Fibroblast of villous mesenchyme (primary cell): ENCODE measurements at regions not wholly inside any gene's neighbourhood (a gene's known extent, or its start where the extent isn't known, plus 50 kb on each side); places are given as distances from the start of the nearest gene placed in this dataset.

ENCODE experiments used
- DNase-seq: peaks from one replicate; pipeline ENCODE4 v3.0.0-alpha.2; 2010; ENCODE audit warnings: low read depth
- H3K4me3 ChIP-seq: 2 replicates; pipeline ENCODE4 v1.5.1; 2011; ENCODE audit warnings: low read depth, mild to moderate bottlenecking, low read length
- TF ChIP-seq, protein P1 (sequence below): IDR thresholded peaks from 2 replicates; pipeline ENCODE4 v1.5.1; 2012; ENCODE audit warnings: low read depth, mild to moderate bottlenecking, low read length; ENCODE audit not compliant: insufficient read depth

DNA sequence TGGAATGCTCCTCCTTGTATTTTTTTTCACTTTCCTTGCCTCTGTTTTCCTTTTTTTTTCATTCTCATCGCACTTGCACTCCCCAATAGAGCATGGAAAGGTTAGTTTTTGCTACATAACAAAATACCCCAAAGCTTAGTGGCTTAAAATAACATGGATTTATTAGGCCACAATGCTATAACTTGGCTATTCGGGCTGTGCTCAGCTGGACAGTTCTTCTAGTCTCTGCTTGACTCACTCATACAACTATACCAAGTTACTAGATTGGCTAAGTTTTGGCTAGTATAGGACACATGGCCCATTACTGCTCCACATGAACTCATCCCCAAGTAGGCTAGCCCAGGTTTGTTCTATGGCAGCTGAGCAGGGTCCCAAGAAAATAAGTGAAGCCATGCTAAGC lies 94.5 kb upstream of the ANKEF1 start:
- TF ChIP-seq, protein P1, sequence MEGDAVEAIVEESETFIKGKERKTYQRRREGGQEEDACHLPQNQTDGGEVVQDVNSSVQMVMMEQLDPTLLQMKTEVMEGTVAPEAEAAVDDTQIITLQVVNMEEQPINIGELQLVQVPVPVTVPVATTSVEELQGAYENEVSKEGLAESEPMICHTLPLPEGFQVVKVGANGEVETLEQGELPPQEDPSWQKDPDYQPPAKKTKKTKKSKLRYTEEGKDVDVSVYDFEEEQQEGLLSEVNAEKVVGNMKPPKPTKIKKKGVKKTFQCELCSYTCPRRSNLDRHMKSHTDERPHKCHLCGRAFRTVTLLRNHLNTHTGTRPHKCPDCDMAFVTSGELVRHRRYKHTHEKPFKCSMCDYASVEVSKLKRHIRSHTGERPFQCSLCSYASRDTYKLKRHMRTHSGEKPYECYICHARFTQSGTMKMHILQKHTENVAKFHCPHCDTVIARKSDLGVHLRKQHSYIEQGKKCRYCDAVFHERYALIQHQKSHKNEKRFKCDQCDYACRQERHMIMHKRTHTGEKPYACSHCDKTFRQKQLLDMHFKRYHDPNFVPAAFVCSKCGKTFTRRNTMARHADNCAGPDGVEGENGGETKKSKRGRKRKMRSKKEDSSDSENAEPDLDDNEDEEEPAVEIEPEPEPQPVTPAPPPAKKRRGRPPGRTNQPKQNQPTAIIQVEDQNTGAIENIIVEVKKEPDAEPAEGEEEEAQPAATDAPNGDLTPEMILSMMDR, result no peak
- DNase-seq, result no peak
- no peak overlapping the region for H3K4me3 ChIP-seq

- TF ChIP-seq, protein P1, result no peak
- no peak overlapping the region for H3K4me3 ChIP-seq
- no peak for DNase-seq
Observed at GRCh38 chr20:9939231-9939630, 95.6 kb upstream of the ANKEF1 start.

GRCh38 chr20:9935285-9935684 lies 96.4 kb upstream of the PAK5 start:
- DNase-seq, result no peak
- no peak overlapping the region for H3K4me3 ChIP-seq
- TF ChIP-seq, protein P1, result no peak

DNA sequence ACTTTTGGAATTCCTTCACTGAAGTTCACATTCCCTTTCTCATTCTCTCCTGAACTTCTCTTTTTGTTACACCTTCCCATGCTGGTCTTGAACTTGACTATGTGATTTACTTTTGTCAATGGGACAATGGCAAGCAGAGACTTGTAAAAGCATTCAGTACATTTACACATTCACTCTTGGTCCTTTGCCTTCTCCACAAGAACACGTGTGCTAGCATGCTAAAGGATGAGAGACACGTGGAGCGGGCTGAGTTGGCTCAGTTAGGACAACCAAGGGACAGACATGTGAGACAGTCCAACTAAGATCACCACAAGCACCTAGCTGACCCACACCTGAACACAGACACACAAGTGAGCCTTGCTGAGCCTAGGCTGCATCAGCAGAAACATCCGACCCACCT lies 91.3 kb upstream of the PAK5 start:
- no peak overlapping the region for H3K4me3 ChIP-seq
- TF ChIP-seq, protein P1, result no peak
- DNase-seq, result no peak

GRCh38 chr20:9928955-9929354 lies 90.1 kb upstream of the PAK5 start:
- DNase-seq, result no peak
- no peak overlapping the region for H3K4me3 ChIP-seq
- TF ChIP-seq, protein P1, result no peak

DNA sequence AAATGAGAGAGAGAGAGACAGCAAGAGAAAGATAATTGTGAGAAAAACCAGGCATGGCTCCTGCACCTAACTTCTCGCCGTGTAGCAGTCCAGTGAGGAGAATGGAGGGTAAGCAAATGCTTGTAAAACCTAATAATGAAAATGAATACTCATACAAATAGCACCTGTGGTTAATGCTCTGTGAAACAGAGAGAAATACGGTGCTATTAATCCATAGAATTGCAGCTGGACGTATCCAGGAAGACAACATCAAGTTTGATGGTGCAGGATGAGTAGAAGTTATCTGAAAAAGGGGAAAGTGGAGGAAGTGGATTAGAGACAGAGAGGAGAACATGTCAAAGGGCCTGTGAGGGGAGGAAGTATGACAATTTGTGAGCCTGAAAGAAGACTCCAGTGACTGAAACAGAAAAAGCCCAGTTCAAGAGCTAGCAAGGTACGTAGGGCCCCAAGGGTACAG lies 89.4 kb upstream of the PAK5 start:
- TF ChIP-seq, protein P1, result no peak
- H3K4me3 ChIP-seq, result no peak overlapping the region
- no peak for DNase-seq

GRCh38 chr20:9927224-9927623 lies 88.3 kb upstream of the PAK5 start:
- TF ChIP-seq, protein P1, result no peak
- no peak overlapping the region for H3K4me3 ChIP-seq
- DNase-seq, result no peak
